ENCODE measurements at regions not wholly inside any gene's neighbourhood (a gene's known extent, or its start where the extent isn't known, plus 50 kb on each side); places are given as distances from the start of the nearest gene placed in this dataset.

DNA sequence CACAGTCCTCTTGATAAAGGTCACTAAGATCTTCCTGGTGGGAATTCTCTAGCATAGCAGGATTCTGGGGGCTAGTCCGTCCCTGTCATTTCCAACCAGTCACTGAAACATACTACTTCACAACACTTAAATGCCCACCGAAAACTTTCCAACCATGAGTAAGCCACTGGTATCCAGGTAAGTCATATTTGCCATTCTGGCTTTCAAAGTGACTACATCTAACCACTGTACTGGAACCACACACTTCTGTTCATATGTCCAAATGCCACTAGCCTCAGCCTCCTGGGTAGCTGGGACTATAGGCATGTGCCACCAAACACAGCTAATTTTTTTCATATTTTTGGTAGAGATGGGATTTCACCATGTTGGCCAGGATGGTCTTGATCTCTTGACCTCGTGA, 64.3 kb upstream of the VANGL1 start:
- Histone ChIP-seq H3K9me3 (ENCODE audit: low read depth) (no peaks in the 10 kb centered on the region), H3K4me2 (no peak overlapping the region), H3K79me2 (ENCODE audit: low read depth) (no peaks in the 10 kb centered on the region), H3K27ac (no peak overlapping the region), H3K27me3 (no peaks in the 10 kb centered on the region), H4K20me1 (ENCODE audit: low read depth) (no peaks in the 10 kb centered on the region), H2AFZ (replicated peaks) (no peak overlapping the region), H3K9ac (no peak overlapping the region), H3K4me1 (no peaks in the 10 kb centered on the region), H3K36me3 (no peaks in the 10 kb centered on the region), H3K4me3 (no peak overlapping the region), H3F3A (ENCODE audit: low read depth) (no peaks in the 10 kb centered on the region)
- Mint-ChIP-seq H3K4me3 (no peak overlapping the region), H3K9me3 (peaks cover 27% of the 10 kb centered on the region), H3K27ac (no peak overlapping the region), H3K27me3 (ENCODE audit: insufficient read depth, low read depth) (peaks cover 7% of the 10 kb centered on the region), H3K4me1 (no peaks in the 10 kb centered on the region), H3K36me3 (no peaks in the 10 kb centered on the region)
- no peak for TF ChIP-seq EZH2phosphoT487 (IDR thresholded peaks at IDR 0.05)
- DNase-seq (ENCODE audit: low spot score): no peak

DNA sequence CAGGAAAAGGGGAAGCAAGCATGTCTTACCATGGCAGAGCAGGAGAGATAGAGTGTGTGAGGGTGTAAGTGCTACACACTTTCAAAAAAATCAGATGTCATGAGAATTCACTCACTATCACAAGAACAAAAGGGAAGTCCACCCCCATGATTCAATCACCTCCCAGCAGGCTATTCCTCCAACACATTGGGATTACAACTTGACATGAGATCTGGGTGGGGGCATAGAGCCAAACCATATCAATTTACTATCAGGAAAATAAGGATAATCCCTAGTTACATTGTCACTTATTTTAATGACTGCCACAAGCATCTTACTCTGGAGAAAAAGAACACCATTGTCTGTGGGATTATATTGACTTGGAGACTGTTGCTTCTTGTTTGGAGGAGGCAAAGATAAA, 66.1 kb upstream of the VANGL1 start:
- Mint-ChIP-seq H3K4me3 (no peak overlapping the region), H3K27me3 (ENCODE audit: insufficient read depth, low read depth) (peaks cover 7% of the 10 kb centered on the region), H3K9me3 (peaks cover 30% of the 10 kb centered on the region), H3K4me1 (no peaks in the 10 kb centered on the region), H3K27ac (no peak overlapping the region), H3K36me3 (no peaks in the 10 kb centered on the region)
- TF ChIP-seq EZH2phosphoT487 (IDR thresholded peaks at IDR 0.05) (no peak), EZH2 (IDR thresholded peaks at IDR 0.05) (no peak)
- TF ChIP-seq, protein P1, sequence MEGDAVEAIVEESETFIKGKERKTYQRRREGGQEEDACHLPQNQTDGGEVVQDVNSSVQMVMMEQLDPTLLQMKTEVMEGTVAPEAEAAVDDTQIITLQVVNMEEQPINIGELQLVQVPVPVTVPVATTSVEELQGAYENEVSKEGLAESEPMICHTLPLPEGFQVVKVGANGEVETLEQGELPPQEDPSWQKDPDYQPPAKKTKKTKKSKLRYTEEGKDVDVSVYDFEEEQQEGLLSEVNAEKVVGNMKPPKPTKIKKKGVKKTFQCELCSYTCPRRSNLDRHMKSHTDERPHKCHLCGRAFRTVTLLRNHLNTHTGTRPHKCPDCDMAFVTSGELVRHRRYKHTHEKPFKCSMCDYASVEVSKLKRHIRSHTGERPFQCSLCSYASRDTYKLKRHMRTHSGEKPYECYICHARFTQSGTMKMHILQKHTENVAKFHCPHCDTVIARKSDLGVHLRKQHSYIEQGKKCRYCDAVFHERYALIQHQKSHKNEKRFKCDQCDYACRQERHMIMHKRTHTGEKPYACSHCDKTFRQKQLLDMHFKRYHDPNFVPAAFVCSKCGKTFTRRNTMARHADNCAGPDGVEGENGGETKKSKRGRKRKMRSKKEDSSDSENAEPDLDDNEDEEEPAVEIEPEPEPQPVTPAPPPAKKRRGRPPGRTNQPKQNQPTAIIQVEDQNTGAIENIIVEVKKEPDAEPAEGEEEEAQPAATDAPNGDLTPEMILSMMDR (IDR thresholded peaks at IDR 0.05): no peak
- H3K4me3 ChIP-seq: no peak overlapping the region
- H2AFZ ChIP-seq (replicated peaks): no peak overlapping the region
- no peaks in the 10 kb centered on the region for H3K9me3 ChIP-seq (ENCODE audit: low read depth)
- no peak overlapping the region for H3K27ac ChIP-seq
- H4K20me1 ChIP-seq (ENCODE audit: low read depth): no peaks in the 10 kb centered on the region
- H3K79me2 ChIP-seq (ENCODE audit: low read depth): no peaks in the 10 kb centered on the region
- DNase-seq (ENCODE audit: low spot score): no peak
- no peaks in the 10 kb centered on the region for H3K27me3 ChIP-seq
- H3K4me1 ChIP-seq: no peaks in the 10 kb centered on the region
- H3K4me2 ChIP-seq: no peak overlapping the region
- no peaks in the 10 kb centered on the region for H3F3A ChIP-seq (ENCODE audit: low read depth)
- no peaks in the 10 kb centered on the region for H3K36me3 ChIP-seq
- no peak overlapping the region for H3K9ac ChIP-seq

DNA sequence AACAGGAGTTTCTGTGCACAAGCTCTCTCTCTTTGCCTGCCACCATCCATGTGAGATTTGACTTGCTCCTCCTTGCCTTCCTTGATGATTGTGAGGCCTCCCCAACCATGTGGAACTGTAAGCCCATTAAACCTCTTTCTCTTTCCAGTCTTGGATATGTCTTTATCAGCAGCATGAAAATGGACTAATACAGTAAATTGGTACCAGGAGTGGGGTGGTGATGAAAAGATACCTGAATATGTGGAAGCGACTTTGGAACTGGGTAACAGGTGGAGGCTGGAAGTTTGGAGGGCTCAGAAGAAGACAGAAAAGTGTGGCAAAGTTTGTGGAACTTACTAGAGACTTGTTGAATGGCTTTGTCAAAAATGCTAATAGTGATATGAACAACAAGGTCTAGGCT, 69.1 kb upstream of the VANGL1 start:
- H3F3A ChIP-seq (ENCODE audit: low read depth): no peaks in the 10 kb centered on the region
- no peak overlapping the region for H3K27ac ChIP-seq
- H3K27me3 ChIP-seq: no peaks in the 10 kb centered on the region
- peaks cover 2% of the 10 kb centered on the region for H3K27me3 Mint-ChIP-seq (ENCODE audit: insufficient read depth, low read depth)
- H3K27ac Mint-ChIP-seq: no peak overlapping the region
- no peak overlapping the region for H3K4me3 ChIP-seq
- no peak overlapping the region for H2AFZ ChIP-seq (replicated peaks)
- H3K9ac ChIP-seq: no peak overlapping the region
- H3K4me1 Mint-ChIP-seq: no peaks in the 10 kb centered on the region
- no peak for DNase-seq (ENCODE audit: low spot score)
- no peaks in the 10 kb centered on the region for H3K36me3 Mint-ChIP-seq
- H3K9me3 Mint-ChIP-seq: peaks cover 24% of the 10 kb centered on the region
- H3K4me2 ChIP-seq: no peak overlapping the region
- H3K4me1 ChIP-seq: no peaks in the 10 kb centered on the region
- no peaks in the 10 kb centered on the region for H3K9me3 ChIP-seq (ENCODE audit: low read depth)
- no peaks in the 10 kb centered on the region for H3K36me3 ChIP-seq
- H3K79me2 ChIP-seq (ENCODE audit: low read depth): no peaks in the 10 kb centered on the region
- TF ChIP-seq EZH2phosphoT487 (IDR thresholded peaks at IDR 0.05) (no peak), EZH2 (IDR thresholded peaks at IDR 0.05) (no peak)
- TF ChIP-seq, protein P1 (IDR thresholded peaks at IDR 0.05): no peak
- no peak overlapping the region for H3K4me3 Mint-ChIP-seq
- no peaks in the 10 kb centered on the region for H4K20me1 ChIP-seq (ENCODE audit: low read depth)

DNA sequence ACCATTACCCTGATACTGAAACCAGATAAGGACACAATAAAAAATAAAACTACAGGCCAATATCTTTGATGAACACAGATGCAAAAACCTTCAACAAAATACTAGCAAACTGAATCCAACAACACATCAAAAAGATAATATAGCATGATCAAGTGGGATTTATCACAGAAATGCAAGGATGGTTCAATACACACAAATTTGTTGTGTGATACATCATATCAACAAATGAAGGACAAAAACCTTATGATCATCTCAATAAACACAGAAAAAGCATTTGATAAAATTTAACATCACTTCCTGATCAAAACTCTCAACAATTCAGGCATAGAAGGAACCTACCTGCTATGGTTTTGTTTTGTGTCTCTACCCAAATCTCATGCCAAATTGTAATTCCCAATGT, 74.3 kb upstream of the VANGL1 start:
- Histone ChIP-seq H3K4me3 (no peak overlapping the region), H3K27me3 (peaks cover 22% of the 10 kb centered on the region), H3K9ac (no peak overlapping the region), H4K20me1 (ENCODE audit: low read depth) (no peaks in the 10 kb centered on the region), H3K4me1 (no peaks in the 10 kb centered on the region), H3K79me2 (ENCODE audit: low read depth) (no peaks in the 10 kb centered on the region), H3K4me2 (no peak overlapping the region), H3K27ac (no peak overlapping the region), H2AFZ (replicated peaks) (no peak overlapping the region), H3F3A (ENCODE audit: low read depth) (no peaks in the 10 kb centered on the region), H3K9me3 (ENCODE audit: low read depth) (no peaks in the 10 kb centered on the region), H3K36me3 (no peaks in the 10 kb centered on the region)
- H3K27me3 Mint-ChIP-seq (ENCODE audit: insufficient read depth, low read depth): peaks cover 1% of the 10 kb centered on the region
- no peaks in the 10 kb centered on the region for H3K36me3 Mint-ChIP-seq
- no peak overlapping the region for H3K4me3 Mint-ChIP-seq
- peaks cover 6% of the 10 kb centered on the region for H3K4me1 Mint-ChIP-seq
- H3K9me3 Mint-ChIP-seq: peaks cover 16% of the 10 kb centered on the region
- TF ChIP-seq, protein P1 (IDR thresholded peaks at IDR 0.05): no peak
- TF ChIP-seq EZH2 (IDR thresholded peaks at IDR 0.05) (no peak), EZH2phosphoT487 (IDR thresholded peaks at IDR 0.05) (no peak)
- no peak overlapping the region for H3K27ac Mint-ChIP-seq
- no peak for DNase-seq (ENCODE audit: low spot score)
